HL-60/S4 treated with phorbol 12-myristate 13-acetate at 8.2 ng/mL for 4 days and 3 days (cell line): ENCODE measurements at regions not wholly inside any gene's neighbourhood (a gene's known extent, or its start where the extent isn't known, plus 50 kb on each side); places are given as distances from the start of the nearest gene placed in this dataset.
"Not testable (repeated sequence)": the region's sequence is repeated elsewhere in the genome, so short reads cannot be mapped to it uniquely, and the experiment has no call there.

Experiments
- in situ Hi-C: fragments of 300-500 bp; cut with MboI; formaldehyde crosslinking; loops from 2 replicates; pipeline ENCODE4 v1.15.0; 2022; ENCODE audit warnings: low sequenced_read_pairs

- in situ Hi-C loops = no loop called here
Observed at GRCh38 chr2:144759746-144760145, 239.8 kb upstream of the ZEB2 start.

- in situ Hi-C loops = not testable (repeated sequence)
Observed at GRCh38 chr2:144758196-144758595, 238.3 kb upstream of the ZEB2 start.

- in situ Hi-C loops = no loop called here
Observed at GRCh38 chr2:144753416-144753815, 233.5 kb upstream of the ZEB2 start.

- in situ Hi-C loops = no loop called here
Observed at GRCh38 chr2:144751142-144751905, 231.4 kb upstream of the ZEB2 start.

GRCh38 chr2:144749188-144749587 is 229.3 kb upstream of the ZEB2 start:
- in situ Hi-C loops = no loop called here

GRCh38 chr2:144748443-144748842 is 228.5 kb upstream of the ZEB2 start:
- in situ Hi-C loops = no loop called here

GRCh38 chr2:144747571-144747970 is 227.7 kb upstream of the ZEB2 start:
- in situ Hi-C loops = no loop called here

GRCh38 chr2:144745424-144745823 is 225.5 kb upstream of the ZEB2 start:
- in situ Hi-C loops = no loop called here

GRCh38 chr2:144738749-144739148 is 218.8 kb upstream of the ZEB2 start:
- in situ Hi-C loops = no loop called here

- in situ Hi-C loops = no loop called here
Observed at GRCh38 chr2:144730711-144731110, 210.8 kb upstream of the ZEB2 start.

GRCh38 chr2:144724460-144724859 is 204.5 kb upstream of the ZEB2 start:
- in situ Hi-C loops = not testable (repeated sequence)

- in situ Hi-C loops = no loop called here
Observed at GRCh38 chr2:144718376-144718775, 198.5 kb upstream of the ZEB2 start.

- in situ Hi-C loops = no loop called here
Observed at GRCh38 chr2:144715992-144716391, 196.1 kb upstream of the ZEB2 start.

GRCh38 chr2:144713410-144713809 is 193.5 kb upstream of the ZEB2 start:
- in situ Hi-C loops = no loop called here

- in situ Hi-C loops = no loop called here
Observed at GRCh38 chr2:144712550-144712940, 192.6 kb upstream of the ZEB2 start.

- in situ Hi-C loops = no loop called here
Observed at GRCh38 chr2:144711630-144712549, 192.0 kb upstream of the ZEB2 start.

GRCh38 chr2:144711084-144711483 is 191.2 kb upstream of the ZEB2 start:
- in situ Hi-C loops = no loop called here

- in situ Hi-C loops = no loop called here
Observed at GRCh38 chr2:144708626-144709025, 188.7 kb upstream of the ZEB2 start.

GRCh38 chr2:144707736-144708326 is 187.9 kb upstream of the ZEB2 start:
- in situ Hi-C loops = no loop called here

- in situ Hi-C loops = no loop called here
Observed at GRCh38 chr2:144706647-144707046, 186.7 kb upstream of the ZEB2 start.
